ENCODE measurements at regions not wholly inside any gene's neighbourhood (a gene's known extent, or its start where the extent isn't known, plus 50 kb on each side); places are given as distances from the start of the nearest gene placed in this dataset.

- H3K4me1 ChIP-seq (ENCODE audit: control insufficient read depth, extremely low read depth, insufficient read depth, low read length), result no peaks in the 10 kb centered on the region
- no peaks in the 10 kb centered on the region for H3K27me3 ChIP-seq (ENCODE audit: control insufficient read depth, extremely low read depth, insufficient read depth, low read length)
- no peak overlapping the region for H2AFZ ChIP-seq (ENCODE audit: control insufficient read depth, low read length)
- TF ChIP-seq CTCF (optimal IDR thresholded peaks at IDR 0.05 in 1 of 3, IDR thresholded peaks at IDR 0.05 in 1 of 3, conservative IDR thresholded peaks at IDR 0.05 in 1 of 3; ENCODE audit: extremely low read depth in 1 of 3, insufficient read depth in 2 of 3, low read length in 3 of 3) (no peak), EZH2 (IDR thresholded peaks at IDR 0.05; ENCODE audit: low read length) (no peak)
- FAIRE-seq (no peak), DNase-seq (ENCODE audit: low read depth, low spot score) (no peak)
- H3K9me1 ChIP-seq (ENCODE audit: control insufficient read depth, extremely low read depth, insufficient read depth, low read length), result no peaks in the 10 kb centered on the region
- H4K20me1 ChIP-seq (ENCODE audit: control insufficient read depth, extremely low read depth, insufficient read depth, low read length), result no peaks in the 10 kb centered on the region
- H3K4me2 ChIP-seq (ENCODE audit: control insufficient read depth, extremely low read depth, insufficient read depth, low read depth, low read length), result no peak overlapping the region
- no peaks in the 10 kb centered on the region for H3K36me3 ChIP-seq (ENCODE audit: control insufficient read depth in 2 of 2, extremely low read depth in 1 of 2, insufficient read depth in 2 of 2, low read length in 2 of 2)
- H3K27ac ChIP-seq (ENCODE audit: control insufficient read depth, insufficient read depth, low read length), result no peak overlapping the region
- H3K9ac ChIP-seq (ENCODE audit: control insufficient read depth, extremely low read depth, insufficient read depth, low read length), result no peak overlapping the region
- dilution Hi-C loops (cut with MboI; ENCODE audit: extremely low pct_ligation_motif_present, low sequenced_read_pairs), result no loop called here
- no peaks in the 10 kb centered on the region for H3K79me2 ChIP-seq (ENCODE audit: control insufficient read depth, insufficient read depth, low read length)
- H3K9me3 ChIP-seq (ENCODE audit: control insufficient read depth, low read depth, low read length), result no peaks in the 10 kb centered on the region
- no peak overlapping the region for H3K4me3 ChIP-seq (ENCODE audit: control insufficient read depth in 2 of 3, extremely low read depth in 1 of 3, insufficient read depth in 2 of 3, low read depth in 1 of 3, low read length in 3 of 3)
These were observed 424.0 kb downstream of the DSC3 start for GRCh38 chr18:30618567-30618966.

- Histone ChIP-seq H3K27ac (ENCODE audit: control insufficient read depth, insufficient read depth, low read length) (no peak overlapping the region), H3K79me2 (ENCODE audit: control insufficient read depth, insufficient read depth, low read length) (no peaks in the 10 kb centered on the region), H3K4me3 (ENCODE audit: control insufficient read depth in 2 of 3, extremely low read depth in 1 of 3, insufficient read depth in 2 of 3, low read depth in 1 of 3, low read length in 3 of 3) (no peak overlapping the region), H3K9me3 (ENCODE audit: control insufficient read depth, low read depth, low read length) (no peaks in the 10 kb centered on the region), H3K9ac (ENCODE audit: control insufficient read depth, extremely low read depth, insufficient read depth, low read length) (no peak overlapping the region), H3K36me3 (ENCODE audit: control insufficient read depth in 2 of 2, extremely low read depth in 1 of 2, insufficient read depth in 2 of 2, low read length in 2 of 2) (no peaks in the 10 kb centered on the region), H2AFZ (ENCODE audit: control insufficient read depth, low read length) (no peak overlapping the region), H4K20me1 (ENCODE audit: control insufficient read depth, extremely low read depth, insufficient read depth, low read length) (no peaks in the 10 kb centered on the region), H3K27me3 (ENCODE audit: control insufficient read depth, extremely low read depth, insufficient read depth, low read length) (no peaks in the 10 kb centered on the region), H3K4me1 (ENCODE audit: control insufficient read depth, extremely low read depth, insufficient read depth, low read length) (no peaks in the 10 kb centered on the region), H3K4me2 (ENCODE audit: control insufficient read depth, extremely low read depth, insufficient read depth, low read depth, low read length) (no peak overlapping the region), H3K9me1 (ENCODE audit: control insufficient read depth, extremely low read depth, insufficient read depth, low read length) (no peaks in the 10 kb centered on the region)
- no peak for TF ChIP-seq CTCF (optimal IDR thresholded peaks at IDR 0.05 in 1 of 3, IDR thresholded peaks at IDR 0.05 in 1 of 3, conservative IDR thresholded peaks at IDR 0.05 in 1 of 3; ENCODE audit: extremely low read depth in 1 of 3, insufficient read depth in 2 of 3, low read length in 3 of 3)
- no peak for TF ChIP-seq EZH2 (IDR thresholded peaks at IDR 0.05; ENCODE audit: low read length)
- FAIRE-seq, result no peak
- no peak for DNase-seq (ENCODE audit: low read depth, low spot score)
- dilution Hi-C loops (cut with MboI; ENCODE audit: extremely low pct_ligation_motif_present, low sequenced_read_pairs), result no loop called here
These were observed 426.1 kb downstream of the DSC3 start for GRCh38 chr18:30616414-30616813.

Data from keratinocyte (primary cell).